ENCODE measurements at regions not wholly inside any gene's neighbourhood (a gene's known extent, or its start where the extent isn't known, plus 50 kb on each side); places are given as distances from the start of the nearest gene placed in this dataset.

- no peak for DNase-seq
These were observed 189.7 kb upstream of the ZBTB20 start for GRCh38 chr3:115336836-115337235.

DNA sequence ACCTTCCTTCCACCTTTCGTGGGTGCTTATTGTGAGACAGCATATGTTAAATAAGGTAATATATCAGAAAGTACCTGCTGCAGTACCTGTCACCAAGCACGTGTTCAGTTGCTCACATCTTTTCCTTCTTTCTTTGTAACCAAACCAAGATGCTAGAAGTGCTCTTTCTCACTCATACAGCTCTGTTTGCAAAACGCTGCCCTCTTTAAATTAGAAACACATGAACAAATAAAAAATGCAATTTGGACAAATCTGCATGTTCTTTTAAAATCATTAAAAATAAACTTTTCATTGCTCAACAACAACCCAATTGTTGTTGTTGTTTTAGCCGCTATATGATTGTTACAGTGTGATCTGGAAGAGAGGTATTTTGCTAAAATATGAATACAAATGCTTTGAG, 193.5 kb upstream of the ZBTB20 start:
- DNase-seq = no peak

DNA sequence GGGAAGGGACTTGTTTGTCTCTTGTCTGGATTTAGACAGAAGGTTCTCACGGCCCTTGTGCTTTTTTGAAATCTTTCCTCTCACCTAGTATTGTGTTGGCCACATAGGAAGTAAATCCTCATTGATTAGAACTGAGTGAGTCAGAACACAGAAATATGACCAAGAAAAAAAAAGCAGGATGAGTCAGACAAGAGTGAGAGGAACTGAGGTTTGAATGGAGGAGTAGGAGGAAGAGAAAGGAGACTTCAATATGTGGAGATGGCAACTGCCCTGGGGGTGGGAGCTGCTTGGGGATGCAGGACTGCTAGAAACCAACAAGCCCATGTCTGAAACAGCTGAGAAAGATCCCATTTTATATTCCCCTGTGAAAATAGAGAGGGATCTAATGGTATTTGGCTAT, 194.1 kb upstream of the ZBTB20 start:
- DNase-seq = no peak

GRCh38 chr3:115347737-115348136, 200.6 kb upstream of the ZBTB20 start:
- no peak for DNase-seq

- no peak for DNase-seq
These were observed 201.3 kb upstream of the ZBTB20 start for GRCh38 chr3:115348412-115348811.

GRCh38 chr3:115348951-115349745, 202.1 kb upstream of the ZBTB20 start:
- DNase-seq = no peak

GRCh38 chr3:115350606-115351005, 203.5 kb upstream of the ZBTB20 start:
- DNase-seq = no peak

DNA sequence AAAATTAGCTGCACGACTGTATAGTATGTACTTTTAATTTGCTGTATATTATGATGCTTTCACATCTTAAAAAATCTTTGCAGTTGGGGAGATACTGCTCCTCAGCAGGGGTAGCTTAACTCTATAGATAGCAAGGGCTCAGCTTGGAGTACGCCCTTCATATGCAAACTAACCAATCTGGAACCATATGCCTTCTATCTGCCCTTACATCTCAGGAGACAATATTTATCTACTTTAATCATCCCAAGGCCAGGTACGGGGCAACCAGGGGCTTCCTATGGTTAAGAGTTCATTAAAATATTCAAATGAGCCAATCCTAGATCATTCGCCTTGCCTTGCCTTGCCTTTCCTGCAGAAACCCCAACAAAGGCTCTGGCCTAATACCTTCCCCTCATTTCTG, 204.1 kb upstream of the ZBTB20 start:
- no peak for DNase-seq

- DNase-seq = no peak
These were observed 206.9 kb upstream of the ZBTB20 start for GRCh38 chr3:115354010-115354409.

- no peak for DNase-seq
These were observed 210.4 kb upstream of the ZBTB20 start for GRCh38 chr3:115357456-115357855.

DNA sequence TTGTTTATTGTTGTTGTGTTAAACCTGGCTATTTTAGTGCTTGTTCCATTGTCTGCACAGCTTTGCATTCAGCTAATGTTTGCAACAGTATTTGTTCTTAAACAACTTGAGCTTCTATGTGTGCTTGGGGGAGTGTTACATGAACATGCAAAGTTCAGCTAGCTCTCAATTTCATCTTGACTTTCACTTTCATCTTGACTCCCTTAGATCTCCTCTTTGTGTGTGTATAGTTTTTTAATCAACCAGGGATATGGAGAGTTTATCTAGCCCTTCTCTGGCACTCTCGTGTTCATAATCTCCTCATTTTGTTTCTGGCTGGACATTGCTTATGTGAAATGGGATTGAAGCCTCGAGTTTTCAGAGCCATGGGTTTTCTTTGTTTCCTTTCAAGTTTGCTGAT, 212.4 kb upstream of the ZBTB20 start:
- no peak for DNase-seq

- no peak for DNase-seq
These were observed 214.7 kb upstream of the ZBTB20 start for GRCh38 chr3:115361806-115362205.

GRCh38 chr3:115363071-115363470, 216.0 kb upstream of the ZBTB20 start:
- DNase-seq = no peak

DNA sequence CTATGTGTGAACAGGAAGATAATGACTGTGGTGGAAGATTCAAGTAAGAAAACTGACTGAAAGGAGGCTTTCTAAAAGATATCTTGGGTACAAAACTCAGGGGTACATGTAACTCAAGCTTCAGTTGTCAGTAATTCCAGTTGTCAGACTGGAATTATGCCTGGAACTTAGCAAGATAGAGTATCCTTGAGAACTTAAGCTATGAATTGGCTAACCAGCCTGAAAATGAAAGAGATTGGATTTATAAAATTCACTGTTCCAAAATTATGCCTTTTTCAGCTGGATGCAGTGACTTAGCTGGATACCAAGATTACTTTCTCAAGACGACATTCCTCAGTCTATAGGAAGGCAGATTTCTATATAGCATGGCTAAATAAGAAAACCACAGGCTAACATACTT, 221.9 kb upstream of the ZBTB20 start:
- no peak for DNase-seq

DNA sequence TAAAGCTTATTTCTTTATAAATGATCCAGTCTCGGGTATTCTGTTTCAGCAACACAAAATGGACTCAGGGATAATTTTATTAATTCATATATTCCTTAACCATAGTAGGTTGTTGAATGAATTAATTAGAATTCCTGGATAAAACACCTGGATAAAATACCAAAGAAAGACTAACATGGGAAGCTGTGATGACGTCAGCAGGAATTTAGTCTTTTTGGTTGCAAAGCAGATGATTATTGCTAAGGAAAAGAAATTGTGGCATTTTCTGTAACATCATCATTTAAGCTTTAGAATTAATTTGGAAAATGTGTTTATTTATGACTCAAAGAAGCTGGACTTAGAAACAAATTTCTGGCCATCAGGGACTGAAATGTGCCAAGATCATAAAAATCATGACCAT, 228.3 kb upstream of the ZBTB20 start:
- DNase-seq = no peak

DNA sequence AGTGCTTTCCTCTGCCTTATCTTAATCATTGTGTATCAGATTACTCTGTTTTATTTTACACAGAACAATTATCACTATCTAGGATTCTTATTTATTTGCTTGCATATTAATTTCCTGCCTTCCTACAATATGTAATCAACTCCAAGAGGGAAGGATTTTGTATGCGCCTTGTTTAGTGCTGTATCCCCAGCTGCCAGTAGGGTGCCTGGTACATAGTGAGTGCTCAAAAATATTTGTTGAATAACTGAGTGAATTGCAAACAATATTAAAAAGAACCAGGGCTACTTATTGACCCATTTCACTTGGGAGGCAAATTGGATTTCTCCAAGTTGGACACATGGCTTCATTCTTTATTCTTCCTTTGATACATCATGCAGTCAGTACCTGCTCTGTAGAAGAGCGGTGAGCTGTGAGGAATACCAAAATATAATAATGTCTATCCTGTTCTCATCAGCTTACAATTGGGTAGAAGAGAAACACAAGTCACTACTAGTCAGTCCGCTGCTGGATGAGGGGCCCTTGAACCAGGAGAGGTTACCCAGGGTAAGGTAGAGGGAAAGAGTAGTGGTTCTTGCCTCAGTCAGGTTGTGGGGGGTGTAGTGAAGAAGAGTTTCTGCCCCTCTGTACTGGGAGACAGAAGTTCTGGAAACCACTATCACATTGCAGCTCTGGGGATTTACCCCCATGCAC, 233.9 kb upstream of the ZBTB20 start:
- DNase-seq = no peak

DNA sequence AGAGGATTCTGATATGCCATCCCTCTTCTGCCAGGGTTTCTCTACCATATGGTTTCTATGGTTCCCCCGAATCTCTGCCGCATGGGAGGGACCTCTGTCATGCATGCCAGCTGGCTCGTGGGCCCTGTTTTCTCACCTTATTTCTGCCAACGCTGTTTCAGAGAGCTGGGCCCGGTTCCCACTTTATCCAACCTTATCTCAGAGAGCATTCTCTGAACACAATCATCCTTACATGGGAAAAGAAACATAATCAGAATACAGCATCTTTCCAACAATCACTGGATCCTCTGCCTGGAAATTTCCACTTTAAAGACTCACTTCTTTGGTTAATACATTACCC, 234.5 kb upstream of the ZBTB20 start:
- no peak for DNase-seq

- DNase-seq = no peak
These were observed 234.8 kb upstream of the ZBTB20 start for GRCh38 chr3:115381931-115382330.

- DNase-seq = no peak
These were observed 237.3 kb upstream of the ZBTB20 start for GRCh38 chr3:115384381-115384780.

DNA sequence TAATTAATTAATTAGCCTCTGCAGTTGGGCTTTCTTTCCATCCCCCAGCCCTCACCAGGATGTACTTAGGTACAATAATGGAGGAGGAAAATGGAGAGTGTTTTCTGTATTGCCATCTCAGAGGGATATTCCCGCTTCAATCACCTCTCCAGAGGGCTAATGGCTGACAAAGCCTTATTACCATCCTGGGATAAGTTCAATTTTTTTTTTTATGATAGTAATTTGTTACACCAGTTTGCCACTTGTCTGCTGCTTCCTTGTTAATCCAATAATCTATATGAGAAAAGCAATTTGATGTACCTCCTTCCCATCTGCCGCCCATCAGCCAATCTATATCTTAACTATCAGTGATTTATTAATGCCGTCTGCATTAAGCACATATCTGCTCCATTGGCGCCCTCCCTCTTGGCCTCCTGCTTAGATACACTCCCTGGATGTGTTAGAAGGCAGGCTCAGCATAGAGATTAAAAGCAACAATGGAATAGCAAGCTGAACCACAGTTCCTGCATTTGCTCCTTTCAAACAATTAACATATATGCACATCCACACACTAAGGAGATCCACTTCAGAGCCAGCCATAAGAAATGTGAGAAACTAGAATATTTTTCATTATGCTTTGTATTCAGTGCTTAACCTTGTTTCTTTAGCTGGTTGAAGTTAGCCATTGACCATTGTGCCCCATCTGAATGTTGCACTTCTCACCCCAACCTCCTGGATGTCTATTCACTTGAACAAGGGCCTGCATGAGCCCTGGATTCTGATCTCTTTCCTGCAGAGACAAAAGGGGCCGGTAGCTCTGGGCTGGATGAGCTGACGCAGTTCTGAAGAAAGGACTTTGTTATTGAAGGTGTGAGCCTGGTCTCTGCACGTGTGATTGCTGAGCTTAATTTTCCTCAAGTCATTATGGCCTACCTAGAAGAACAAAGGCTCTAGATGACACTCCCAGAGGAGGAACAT, 237.3 kb upstream of the GAP43 start:
- no peak for DNase-seq

DNA sequence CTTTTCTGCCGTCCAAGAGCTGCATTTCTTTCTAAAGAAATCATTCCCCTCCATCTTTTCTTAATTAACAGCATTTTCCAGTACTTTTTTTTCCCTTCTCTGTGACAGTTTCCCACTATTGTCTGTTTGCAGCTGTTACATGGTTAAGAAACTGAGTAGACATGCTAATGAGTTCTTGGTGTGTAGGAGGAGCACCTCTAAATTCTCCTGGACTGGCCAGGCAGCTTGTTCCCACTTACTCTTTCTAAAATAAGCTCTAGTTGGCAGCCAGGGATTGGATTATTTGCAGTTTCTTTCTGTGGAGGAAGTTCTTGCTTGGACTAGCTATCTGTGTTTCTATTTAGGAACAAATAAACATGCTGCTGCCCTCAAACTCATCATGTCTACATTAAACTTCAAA, 235.1 kb upstream of the GAP43 start:
- no peak for DNase-seq

GRCh38 chr3:115388811-115389210, 234.5 kb upstream of the GAP43 start:
- no peak for DNase-seq

DNA sequence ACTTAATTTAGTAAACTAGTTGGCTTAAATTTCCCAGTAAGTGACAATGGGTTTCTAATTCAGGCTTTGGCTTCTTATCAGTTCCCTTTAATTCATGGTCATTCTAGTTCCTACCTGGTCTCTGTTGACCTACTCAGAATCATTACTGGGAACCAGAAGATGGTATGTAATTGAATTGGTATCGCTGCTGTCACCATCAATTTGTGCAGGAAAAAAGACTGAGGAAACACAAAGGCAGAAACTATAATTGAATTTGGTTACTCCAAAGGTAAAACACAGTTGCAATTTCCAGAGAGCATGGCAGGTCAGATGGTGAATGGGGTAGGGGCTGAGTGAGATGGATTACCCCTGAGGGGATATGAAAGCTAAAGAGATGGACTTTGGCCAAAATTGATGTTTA, 226.5 kb upstream of the GAP43 start:
- DNase-seq = no peak

GRCh38 chr3:115397433-115397832, 225.9 kb upstream of the GAP43 start:
- DNase-seq = no peak

Data from NCI-H2081 (cell line).